Body of pancreas (tissue), 4 donors: ENCODE measurements at regions not wholly inside any gene's neighbourhood (a gene's known extent, or its start where the extent isn't known, plus 50 kb on each side); places are given as distances from the start of the nearest gene placed in this dataset.

Experiments
- CTCF ChIP-seq, 7 experiments: fragments of 450-650 bp in 4 of 7; fragments of 200-600 bp in 3 of 7; sonication (generic) in 3 of 7; IDR thresholded peaks; one replicate each; pipeline ENCODE4 v1.5.1; 2016 to 2019; ENCODE audit warnings: antibody characterized with exemption in 7 of 7
- POLR2A ChIP-seq, 3 donors: fragments of 450-650 bp; IDR thresholded peaks; one replicate each; pipeline ENCODE4 v1.6.1; 2016; ENCODE audit warnings: antibody characterized with exemption in 3 of 3, mild to moderate bottlenecking in 2 of 3

- TF ChIP-seq CTCF (IDR thresholded peaks at IDR 0.05) (no peak), POLR2A (IDR thresholded peaks at IDR 0.05) (no peak)
Observed at GRCh38 chr15:39021341-39021740, 456.7 kb upstream of the RASGRP1 start.
